ENCODE measurements at regions not wholly inside any gene's neighbourhood (a gene's known extent, or its start where the extent isn't known, plus 50 kb on each side); places are given as distances from the start of the nearest gene placed in this dataset.
"Not testable (repeated sequence)": the region's sequence is repeated elsewhere in the genome, so short reads cannot be mapped to it uniquely, and the experiment has no call there.

GRCh38 chr2:132279344-132279743 lies 117.6 kb upstream of the ANKRD30BL start:
- Histone ChIP-seq H3K27me3 (ENCODE audit: insufficient read depth, low read depth) (no peaks in the 10 kb centered on the region), H3K27ac (no peak overlapping the region), H3K36me3 (ENCODE audit: insufficient read depth) (no peaks in the 10 kb centered on the region), H3K4me2 (no peak overlapping the region), H4K20me1 (ENCODE audit: insufficient read depth) (no peaks in the 10 kb centered on the region), H2AFZ (ENCODE audit: low read depth) (no peak overlapping the region), H3K4me1 (ENCODE audit: low read depth, poor library complexity, severe bottlenecking) (no peaks in the 10 kb centered on the region), H3K79me2 (ENCODE audit: insufficient read depth, low read depth) (no peaks in the 10 kb centered on the region), H3K4me3 (IDR thresholded peaks at IDR 0.05; ENCODE audit: insufficient read depth, low read depth, low read length) (no peak overlapping the region), H3K9ac (no peak overlapping the region)
- TF ChIP-seq, protein P1, sequence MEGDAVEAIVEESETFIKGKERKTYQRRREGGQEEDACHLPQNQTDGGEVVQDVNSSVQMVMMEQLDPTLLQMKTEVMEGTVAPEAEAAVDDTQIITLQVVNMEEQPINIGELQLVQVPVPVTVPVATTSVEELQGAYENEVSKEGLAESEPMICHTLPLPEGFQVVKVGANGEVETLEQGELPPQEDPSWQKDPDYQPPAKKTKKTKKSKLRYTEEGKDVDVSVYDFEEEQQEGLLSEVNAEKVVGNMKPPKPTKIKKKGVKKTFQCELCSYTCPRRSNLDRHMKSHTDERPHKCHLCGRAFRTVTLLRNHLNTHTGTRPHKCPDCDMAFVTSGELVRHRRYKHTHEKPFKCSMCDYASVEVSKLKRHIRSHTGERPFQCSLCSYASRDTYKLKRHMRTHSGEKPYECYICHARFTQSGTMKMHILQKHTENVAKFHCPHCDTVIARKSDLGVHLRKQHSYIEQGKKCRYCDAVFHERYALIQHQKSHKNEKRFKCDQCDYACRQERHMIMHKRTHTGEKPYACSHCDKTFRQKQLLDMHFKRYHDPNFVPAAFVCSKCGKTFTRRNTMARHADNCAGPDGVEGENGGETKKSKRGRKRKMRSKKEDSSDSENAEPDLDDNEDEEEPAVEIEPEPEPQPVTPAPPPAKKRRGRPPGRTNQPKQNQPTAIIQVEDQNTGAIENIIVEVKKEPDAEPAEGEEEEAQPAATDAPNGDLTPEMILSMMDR (conservative IDR thresholded peaks at IDR 0.05; ENCODE audit: low read depth, low read length), result no peak

GRCh38 chr2:132279930-132280615 lies 118.3 kb upstream of the ANKRD30BL start:
- H3K4me1 ChIP-seq (ENCODE audit: low read depth, poor library complexity, severe bottlenecking), result no peaks in the 10 kb centered on the region
- no peaks in the 10 kb centered on the region for H4K20me1 ChIP-seq (ENCODE audit: insufficient read depth)
- no peaks in the 10 kb centered on the region for H3K36me3 ChIP-seq (ENCODE audit: insufficient read depth)
- TF ChIP-seq, protein P1 (conservative IDR thresholded peaks at IDR 0.05; ENCODE audit: low read depth, low read length), result no peak
- no peak overlapping the region for H3K27ac ChIP-seq
- H3K9ac ChIP-seq, result no peak overlapping the region
- H3K27me3 ChIP-seq (ENCODE audit: insufficient read depth, low read depth), result no peaks in the 10 kb centered on the region
- H3K4me3 ChIP-seq (IDR thresholded peaks at IDR 0.05; ENCODE audit: insufficient read depth, low read depth, low read length), result no peak overlapping the region
- H2AFZ ChIP-seq (ENCODE audit: low read depth), result no peak overlapping the region
- no peak overlapping the region for H3K4me2 ChIP-seq
- no peaks in the 10 kb centered on the region for H3K79me2 ChIP-seq (ENCODE audit: insufficient read depth, low read depth)

DNA sequence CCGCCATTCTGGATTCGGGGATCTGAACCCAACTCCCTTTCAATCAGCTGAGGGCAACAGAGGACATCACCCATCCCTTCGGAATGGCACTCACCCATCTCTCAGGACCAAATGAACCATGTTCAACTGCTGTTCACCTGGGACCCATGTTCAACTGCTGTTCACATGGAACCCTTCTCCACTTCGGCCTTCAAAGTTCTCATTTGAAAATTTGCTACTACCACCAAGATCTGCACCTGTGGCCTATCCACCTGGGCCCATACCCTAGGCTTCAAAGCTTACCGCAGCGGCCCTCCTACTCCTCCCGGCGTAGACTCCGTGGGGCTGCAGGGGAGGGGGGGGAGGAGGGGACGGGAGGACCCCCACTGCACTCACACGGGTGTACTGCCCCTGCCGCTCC lies 119.2 kb upstream of the ANKRD30BL start:
- Histone ChIP-seq H2AFZ (ENCODE audit: low read depth) (no peak overlapping the region), H4K20me1 (ENCODE audit: insufficient read depth) (no peaks in the 10 kb centered on the region), H3K36me3 (ENCODE audit: insufficient read depth) (no peaks in the 10 kb centered on the region), H3K4me2 (no peak overlapping the region), H3K4me1 (ENCODE audit: low read depth, poor library complexity, severe bottlenecking) (no peaks in the 10 kb centered on the region), H3K27ac (no peak overlapping the region), H3K9ac (no peak overlapping the region), H3K27me3 (ENCODE audit: insufficient read depth, low read depth) (no peaks in the 10 kb centered on the region), H3K79me2 (ENCODE audit: insufficient read depth, low read depth) (no peaks in the 10 kb centered on the region), H3K4me3 (IDR thresholded peaks at IDR 0.05; ENCODE audit: insufficient read depth, low read depth, low read length) (no peak overlapping the region)
- TF ChIP-seq, protein P1 (conservative IDR thresholded peaks at IDR 0.05; ENCODE audit: low read depth, low read length), result no peak

GRCh38 chr2:132282104-132282503 lies 120.4 kb upstream of the ANKRD30BL start:
- H3K36me3 ChIP-seq (ENCODE audit: insufficient read depth); H2AFZ ChIP-seq (ENCODE audit: low read depth); H4K20me1 ChIP-seq (ENCODE audit: insufficient read depth): not testable (repeated sequence)

DNA sequence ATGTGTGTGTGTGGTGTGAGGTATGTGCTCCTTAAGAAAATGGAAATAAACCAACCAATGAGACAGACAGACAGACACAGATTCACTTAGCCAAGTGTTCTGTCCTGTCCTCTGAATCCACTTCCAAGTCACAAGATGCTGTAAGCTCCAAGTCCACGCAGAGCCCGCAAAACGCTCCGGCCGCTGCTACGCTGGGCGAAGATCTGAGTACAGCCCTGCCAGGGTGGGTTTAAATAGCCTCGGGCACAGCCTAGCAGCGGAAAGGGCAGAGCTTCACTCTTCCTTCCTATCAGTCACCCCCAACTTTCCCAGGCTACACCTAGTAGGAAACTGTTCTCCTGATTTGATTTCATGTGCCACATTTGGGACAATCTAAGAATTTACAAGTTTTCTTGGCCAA lies 121.2 kb upstream of the ANKRD30BL start:
- no peaks in the 10 kb centered on the region for H3K79me2 ChIP-seq (ENCODE audit: insufficient read depth, low read depth)
- no peaks in the 10 kb centered on the region for H3K4me1 ChIP-seq (ENCODE audit: low read depth, poor library complexity, severe bottlenecking)
- no peak overlapping the region for H3K9ac ChIP-seq
- no peaks in the 10 kb centered on the region for H3K36me3 ChIP-seq (ENCODE audit: insufficient read depth)
- no peak overlapping the region for H2AFZ ChIP-seq (ENCODE audit: low read depth)
- TF ChIP-seq, protein P1 (conservative IDR thresholded peaks at IDR 0.05; ENCODE audit: low read depth, low read length), result no peak
- H3K27me3 ChIP-seq (ENCODE audit: insufficient read depth, low read depth), result no peaks in the 10 kb centered on the region
- H4K20me1 ChIP-seq (ENCODE audit: insufficient read depth), result no peaks in the 10 kb centered on the region
- H3K4me3 ChIP-seq (IDR thresholded peaks at IDR 0.05; ENCODE audit: insufficient read depth, low read depth, low read length), result no peak overlapping the region
- no peak overlapping the region for H3K4me2 ChIP-seq
- H3K27ac ChIP-seq, result no peak overlapping the region

More at GRCh38 chr2:132282104-132282503, 120.4 kb upstream of the ANKRD30BL start:
- not testable (repeated sequence) for H3K79me2 ChIP-seq (ENCODE audit: insufficient read depth, low read depth); H3K27ac ChIP-seq; H3K4me1 ChIP-seq (ENCODE audit: low read depth, poor library complexity, severe bottlenecking); H3K4me2 ChIP-seq; H3K9ac ChIP-seq; H3K27me3 ChIP-seq (ENCODE audit: insufficient read depth, low read depth); H3K4me3 ChIP-seq (IDR thresholded peaks at IDR 0.05; ENCODE audit: insufficient read depth, low read depth, low read length)

DNA sequence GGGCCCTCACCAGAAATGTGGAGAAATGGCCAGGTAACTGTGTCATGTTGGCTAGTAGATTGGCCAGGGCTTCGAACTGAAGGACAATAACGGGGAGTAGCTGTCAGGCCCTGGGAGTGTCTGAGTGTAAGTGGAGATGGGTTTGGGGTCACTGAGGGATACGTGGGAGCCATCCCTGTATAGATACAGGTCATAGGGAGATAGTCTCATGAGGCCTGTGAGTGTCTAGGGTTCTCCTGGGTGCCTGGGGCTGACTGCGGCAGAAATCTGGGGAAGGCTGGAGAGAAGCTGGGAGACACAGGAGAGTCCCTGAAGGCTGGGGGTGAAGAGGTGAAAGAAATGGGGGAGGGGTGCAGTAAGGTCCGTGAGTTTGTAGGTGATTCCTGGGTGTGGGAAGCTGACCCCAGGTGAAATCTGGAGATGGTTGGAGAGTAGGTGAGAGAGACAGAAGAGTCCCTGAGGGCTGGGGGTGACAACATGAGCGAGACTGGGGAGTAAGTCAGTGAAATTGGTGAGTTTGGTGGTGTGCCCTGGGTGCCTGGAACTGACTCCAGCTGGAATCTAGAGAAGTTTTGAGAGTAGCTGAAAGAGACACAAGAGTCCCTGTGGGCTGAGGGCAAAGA lies 124.6 kb upstream of the ANKRD30BL start:
- not testable (repeated sequence) for H2AFZ ChIP-seq (ENCODE audit: low read depth); H3K9ac ChIP-seq; H3K4me3 ChIP-seq (IDR thresholded peaks at IDR 0.05; ENCODE audit: insufficient read depth, low read depth, low read length); H4K20me1 ChIP-seq (ENCODE audit: insufficient read depth); H3K27me3 ChIP-seq (ENCODE audit: insufficient read depth, low read depth); H3K27ac ChIP-seq; H3K4me1 ChIP-seq (ENCODE audit: low read depth, poor library complexity, severe bottlenecking); H3K36me3 ChIP-seq (ENCODE audit: insufficient read depth); H3K79me2 ChIP-seq (ENCODE audit: insufficient read depth, low read depth); H3K4me2 ChIP-seq

- not testable (repeated sequence) for H3K9ac ChIP-seq; H3K4me3 ChIP-seq (IDR thresholded peaks at IDR 0.05; ENCODE audit: insufficient read depth, low read depth, low read length); H2AFZ ChIP-seq (ENCODE audit: low read depth); H3K79me2 ChIP-seq (ENCODE audit: insufficient read depth, low read depth); H3K4me2 ChIP-seq; H3K4me1 ChIP-seq (ENCODE audit: low read depth, poor library complexity, severe bottlenecking); H3K36me3 ChIP-seq (ENCODE audit: insufficient read depth); H4K20me1 ChIP-seq (ENCODE audit: insufficient read depth); H3K27me3 ChIP-seq (ENCODE audit: insufficient read depth, low read depth); H3K27ac ChIP-seq
These were observed 126.2 kb upstream of the ANKRD30BL start for GRCh38 chr2:132287910-132288309.

All from KMS-11 (cell line).